DMS53 treated with DMSO at 0.1 percent for 48 hours (cell line): ENCODE measurements at regions not wholly inside any gene's neighbourhood (a gene's known extent, or its start where the extent isn't known, plus 50 kb on each side); places are given as distances from the start of the nearest gene placed in this dataset.

Experiments used
- DNase-seq: peaks from one replicate; lab custom pipeline; 2025; ENCODE audit not compliant: unreplicated experiment; lab: John Stamatoyannopoulos, UW

- no peak for DNase-seq
Observed at GRCh38 chr22:48579043-48579927, 1248.4 kb downstream of the BRD1 start.

- DNase-seq: no peak
Observed at GRCh38 chr22:48578138-48579042, 1249.3 kb downstream of the BRD1 start.

GRCh38 chr22:48577691-48578090 lies 1250.0 kb downstream of the BRD1 start:
- no peak for DNase-seq

- no peak for DNase-seq
Observed at GRCh38 chr22:48577014-48577690, 1250.5 kb downstream of the BRD1 start.

- no peak for DNase-seq
Observed at GRCh38 chr22:48576333-48577013, 1251.2 kb downstream of the BRD1 start.

GRCh38 chr22:48575618-48576332 lies 1251.9 kb downstream of the BRD1 start:
- DNase-seq: no peak

GRCh38 chr22:48574776-48575617 lies 1252.7 kb downstream of the BRD1 start:
- no peak for DNase-seq

- DNase-seq: no peak
Observed at GRCh38 chr22:48573766-48574165, 1253.9 kb downstream of the BRD1 start.

GRCh38 chr22:48572951-48573350 lies 1254.7 kb downstream of the BRD1 start:
- DNase-seq: no peak

GRCh38 chr22:48570912-48571311 lies 1256.8 kb downstream of the BRD1 start:
- DNase-seq: no peak

- DNase-seq: no peak
Observed at GRCh38 chr22:48569476-48570233, 1258.0 kb downstream of the BRD1 start.

GRCh38 chr22:48568736-48569330 lies 1258.8 kb downstream of the BRD1 start:
- no peak for DNase-seq

GRCh38 chr22:48567213-48567975 lies 1260.3 kb downstream of the BRD1 start:
- no peak for DNase-seq

- no peak for DNase-seq
Observed at GRCh38 chr22:48566741-48567140, 1260.9 kb downstream of the BRD1 start.

GRCh38 chr22:48565901-48566501 lies 1261.7 kb downstream of the BRD1 start:
- DNase-seq: no peak

- no peak for DNase-seq
Observed at GRCh38 chr22:48564995-48565394, 1262.7 kb downstream of the BRD1 start.

GRCh38 chr22:48563966-48564330 lies 1263.7 kb downstream of the BRD1 start:
- no peak for DNase-seq
